ENCODE measurements at regions not wholly inside any gene's neighbourhood (a gene's known extent, or its start where the extent isn't known, plus 50 kb on each side); places are given as distances from the start of the nearest gene placed in this dataset.
"Not testable (repeated sequence)": the region's sequence is repeated elsewhere in the genome, so short reads cannot be mapped to it uniquely, and the experiment has no call there.

DNA sequence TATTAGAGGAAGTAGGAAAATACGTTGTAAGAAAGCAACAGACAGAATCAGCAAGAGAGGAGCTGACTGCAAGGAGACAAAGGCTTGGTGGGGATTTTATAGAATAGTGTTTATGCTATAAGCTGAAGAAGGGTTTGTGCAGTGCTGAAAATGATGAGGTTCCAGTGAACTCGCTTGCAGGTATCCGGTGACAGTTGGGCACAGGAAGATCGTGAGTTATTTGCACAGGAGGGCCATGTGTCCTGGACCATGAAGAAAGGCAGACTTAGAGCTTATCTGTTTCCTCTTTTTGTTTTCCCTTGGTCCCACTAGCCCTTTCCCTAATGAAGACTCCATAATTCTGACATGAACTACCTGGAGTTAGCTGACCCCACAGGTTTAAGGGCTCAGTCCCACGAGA is 61.4 kb downstream of the NXNL2 start:
- no peaks in the 10 kb centered on the region for H3K9me3 ChIP-seq (ENCODE audit: control insufficient read depth, low read length, poor library complexity, severe bottlenecking)
- no peak overlapping the region for H3K4me3 Mint-ChIP-seq
- peaks cover 5% of the 10 kb centered on the region for H3K4me1 Mint-ChIP-seq
- H3K27ac Mint-ChIP-seq: no peak overlapping the region
- no peak for DNase-seq
- H3K27me3 Mint-ChIP-seq: peaks cover 65% of the 10 kb centered on the region
- peaks cover 6% of the 10 kb centered on the region for H3K36me3 Mint-ChIP-seq (ENCODE audit: low read depth)
- no peak for ATAC-seq

DNA sequence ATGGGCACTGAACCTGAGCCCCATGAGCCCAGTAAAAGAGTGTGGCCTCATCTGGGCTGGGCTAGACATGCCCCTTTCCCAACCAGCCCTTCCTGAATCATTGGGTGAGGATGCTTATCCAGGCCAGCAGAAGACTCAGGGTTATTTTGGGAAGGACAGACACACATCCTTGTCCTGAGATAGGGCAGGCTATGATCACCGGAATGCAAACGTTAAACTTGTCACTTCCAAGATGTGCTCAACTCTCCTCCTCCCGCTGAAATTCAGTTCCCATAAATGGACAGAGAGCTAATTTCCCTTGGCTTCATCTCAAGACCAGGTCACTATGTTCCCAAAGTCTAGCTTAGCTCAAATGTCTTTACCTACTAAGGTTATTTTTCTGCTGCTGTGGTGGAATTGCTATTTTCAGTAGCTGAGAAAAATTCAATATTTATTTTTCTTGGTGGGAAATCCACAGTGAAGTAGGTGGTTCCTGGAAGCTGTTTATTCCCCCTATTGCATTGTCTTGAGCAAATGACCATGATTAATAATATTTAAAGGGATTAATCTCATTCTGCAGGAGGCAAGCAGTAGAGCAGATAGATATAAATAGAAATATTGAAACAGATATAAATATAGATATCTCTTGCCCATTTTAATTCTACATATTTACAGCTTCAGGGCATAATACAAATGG is 70.0 kb downstream of the NXNL2 start:
- no peaks in the 10 kb centered on the region for H3K9me3 ChIP-seq (ENCODE audit: control insufficient read depth, low read length, poor library complexity, severe bottlenecking)
- no peak for DNase-seq
- H3K36me3 Mint-ChIP-seq (ENCODE audit: low read depth): no peaks in the 10 kb centered on the region
- H3K27ac Mint-ChIP-seq: no peak overlapping the region
- H3K4me1 Mint-ChIP-seq: peaks cover 2% of the 10 kb centered on the region
- peaks cover 13% of the 10 kb centered on the region for H3K27me3 Mint-ChIP-seq
- no peak overlapping the region for H3K4me3 Mint-ChIP-seq
- ATAC-seq: no peak

DNA sequence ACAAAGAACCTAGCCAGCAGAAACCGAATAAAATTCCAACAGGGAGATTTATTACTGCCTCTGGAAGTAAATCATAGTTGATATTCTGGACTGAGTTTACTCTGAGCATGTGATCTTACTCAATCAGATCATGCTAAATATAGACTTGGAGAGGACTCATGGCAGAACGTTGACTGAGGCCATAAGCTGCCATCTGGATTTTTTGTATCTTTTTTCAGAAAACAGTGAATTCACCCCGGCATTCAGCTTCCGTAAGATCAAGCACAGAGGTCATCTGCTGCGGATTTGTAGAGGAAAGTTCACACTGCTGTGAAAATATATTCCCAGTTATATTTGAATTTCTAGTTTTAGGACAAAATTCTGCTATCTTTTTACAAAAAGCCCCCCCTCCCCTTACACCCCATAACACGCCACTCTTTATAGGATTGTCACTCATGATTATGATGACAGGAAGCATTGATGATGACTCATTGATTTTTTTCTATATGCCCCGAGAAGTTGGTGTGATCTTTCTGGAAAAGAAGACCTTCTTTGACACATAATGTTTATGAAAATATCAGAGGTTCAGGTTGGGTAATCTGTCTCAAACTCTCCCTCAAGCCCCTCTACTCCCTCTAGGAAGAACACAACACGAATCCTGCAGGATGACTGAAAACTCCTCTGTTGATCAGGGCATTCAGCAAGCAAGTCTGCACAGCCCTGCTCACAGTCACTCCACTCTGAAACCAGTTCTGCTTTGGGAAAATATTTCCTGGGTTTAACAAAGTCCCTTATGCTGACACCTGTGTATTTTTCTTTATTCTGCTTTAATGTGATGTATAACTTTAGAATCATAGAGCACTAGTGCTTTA is 70.8 kb downstream of the NXNL2 start:
- no peaks in the 10 kb centered on the region for H3K9me3 ChIP-seq (ENCODE audit: control insufficient read depth, low read length, poor library complexity, severe bottlenecking)
- Mint-ChIP-seq H3K27me3 (peaks cover 5% of the 10 kb centered on the region), H3K4me3 (no peak overlapping the region), H3K4me1 (no peaks in the 10 kb centered on the region), H3K27ac (no peak overlapping the region), H3K36me3 (ENCODE audit: low read depth) (no peaks in the 10 kb centered on the region)
- no peak for DNase-seq
- ATAC-seq: no peak

DNA sequence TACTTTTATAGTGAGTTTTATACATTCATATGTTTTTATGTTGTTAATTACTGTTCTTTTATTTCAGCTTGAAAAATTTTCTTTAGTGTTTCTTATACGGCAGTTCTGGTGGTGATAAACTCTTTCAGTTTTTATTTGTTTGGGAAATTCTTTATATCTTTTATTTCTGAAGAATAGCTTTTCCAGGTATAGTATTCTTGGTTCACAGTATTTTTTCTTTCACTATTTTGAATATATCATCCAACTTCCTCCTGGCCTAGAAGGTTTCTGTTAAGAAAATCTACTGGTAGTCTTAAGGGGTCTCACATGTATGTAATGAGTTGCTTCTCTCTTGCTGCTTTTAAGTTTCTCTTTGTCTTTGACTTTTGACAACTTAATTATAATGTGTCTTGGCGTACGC is 79.4 kb downstream of the NXNL2 start:
- no peaks in the 10 kb centered on the region for H3K9me3 ChIP-seq (ENCODE audit: control insufficient read depth, low read length, poor library complexity, severe bottlenecking)
- ATAC-seq: no peak
- H3K27ac Mint-ChIP-seq: no peak overlapping the region
- DNase-seq: no peak
- H3K4me3 Mint-ChIP-seq: no peak overlapping the region
- no peaks in the 10 kb centered on the region for H3K27me3 Mint-ChIP-seq
- H3K4me1 Mint-ChIP-seq: no peaks in the 10 kb centered on the region
- H3K36me3 Mint-ChIP-seq (ENCODE audit: low read depth): peaks cover 4% of the 10 kb centered on the region

DNA sequence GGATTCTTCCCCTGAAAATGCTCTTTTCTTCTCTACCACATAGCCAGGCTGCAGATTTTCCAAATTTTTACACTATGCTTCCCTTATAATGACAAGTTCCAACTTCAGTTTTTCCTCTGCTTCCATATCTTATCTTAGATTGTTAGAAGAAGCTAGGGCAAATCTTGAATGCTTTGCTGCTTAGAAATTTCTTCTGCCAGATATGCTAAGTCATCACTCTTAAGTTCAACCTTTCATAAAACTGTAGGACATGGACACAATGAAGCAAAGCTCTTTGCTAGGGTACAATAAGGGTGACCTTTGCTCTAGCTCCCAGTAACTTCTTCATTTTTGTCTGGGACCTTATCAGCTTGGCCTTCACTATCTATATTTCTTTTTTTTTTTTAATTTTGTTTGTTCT is 88.7 kb downstream of the NXNL2 start:
- H3K36me3 Mint-ChIP-seq (ENCODE audit: low read depth): peaks cover 2% of the 10 kb centered on the region
- no peak overlapping the region for H3K4me3 Mint-ChIP-seq
- ATAC-seq: no peak
- DNase-seq: no peak
- H3K9me3 ChIP-seq (ENCODE audit: control insufficient read depth, low read length, poor library complexity, severe bottlenecking): no peaks in the 10 kb centered on the region
- peaks cover 10% of the 10 kb centered on the region for H3K27me3 Mint-ChIP-seq
- no peak overlapping the region for H3K27ac Mint-ChIP-seq
- H3K4me1 Mint-ChIP-seq: no peaks in the 10 kb centered on the region

DNA sequence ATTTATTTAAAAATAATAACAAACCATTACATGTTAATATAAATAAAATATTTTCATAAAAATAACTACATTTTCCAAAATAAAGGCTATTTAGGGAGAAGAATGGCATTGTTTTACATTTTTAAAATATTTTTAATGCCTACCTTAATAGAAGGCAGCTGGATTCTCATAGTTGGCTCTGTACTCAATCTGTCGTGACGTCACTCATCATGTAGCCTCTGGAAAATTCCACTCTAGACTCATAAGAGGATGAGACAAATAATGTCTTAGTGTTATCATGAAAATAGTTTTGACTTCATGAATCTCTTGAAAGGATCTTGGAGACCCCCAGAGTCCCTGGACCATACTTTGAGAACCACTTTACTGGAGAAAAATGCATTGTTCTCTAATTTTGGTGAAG is 93.1 kb downstream of the NXNL2 start:
- no peaks in the 10 kb centered on the region for H3K9me3 ChIP-seq (ENCODE audit: control insufficient read depth, low read length, poor library complexity, severe bottlenecking)
- no peaks in the 10 kb centered on the region for H3K4me1 Mint-ChIP-seq
- no peaks in the 10 kb centered on the region for H3K27me3 Mint-ChIP-seq
- H3K4me3 Mint-ChIP-seq: no peak overlapping the region
- DNase-seq (no peak), ATAC-seq (no peak)
- H3K36me3 Mint-ChIP-seq (ENCODE audit: low read depth): no peaks in the 10 kb centered on the region
- H3K27ac Mint-ChIP-seq: no peak overlapping the region

DNA sequence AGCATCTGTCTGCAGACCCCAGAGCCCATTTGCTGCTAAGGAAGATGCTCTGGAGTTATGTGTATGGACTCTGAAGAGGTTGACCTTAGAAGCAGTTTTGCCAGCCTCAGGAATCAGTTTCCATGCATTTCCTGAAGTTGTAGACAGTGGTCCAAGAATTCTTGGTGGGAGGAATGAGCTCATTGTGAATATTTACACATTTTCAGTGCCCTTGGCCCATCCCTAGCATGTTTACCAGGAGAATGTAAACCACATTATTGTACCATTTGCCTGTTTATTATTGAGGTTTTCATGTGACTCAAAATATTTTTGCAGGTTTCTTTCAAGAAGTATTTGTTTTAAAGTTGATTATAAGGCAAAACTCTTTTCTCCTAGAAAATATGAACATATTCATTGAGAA is 93.8 kb downstream of the NXNL2 start:
- no peak overlapping the region for H3K27ac Mint-ChIP-seq
- H3K9me3 ChIP-seq (ENCODE audit: control insufficient read depth, low read length, poor library complexity, severe bottlenecking): no peaks in the 10 kb centered on the region
- no peaks in the 10 kb centered on the region for H3K4me1 Mint-ChIP-seq
- ATAC-seq (no peak), DNase-seq (no peak)
- no peak overlapping the region for H3K4me3 Mint-ChIP-seq
- H3K27me3 Mint-ChIP-seq: no peaks in the 10 kb centered on the region
- H3K36me3 Mint-ChIP-seq (ENCODE audit: low read depth): no peaks in the 10 kb centered on the region

DNA sequence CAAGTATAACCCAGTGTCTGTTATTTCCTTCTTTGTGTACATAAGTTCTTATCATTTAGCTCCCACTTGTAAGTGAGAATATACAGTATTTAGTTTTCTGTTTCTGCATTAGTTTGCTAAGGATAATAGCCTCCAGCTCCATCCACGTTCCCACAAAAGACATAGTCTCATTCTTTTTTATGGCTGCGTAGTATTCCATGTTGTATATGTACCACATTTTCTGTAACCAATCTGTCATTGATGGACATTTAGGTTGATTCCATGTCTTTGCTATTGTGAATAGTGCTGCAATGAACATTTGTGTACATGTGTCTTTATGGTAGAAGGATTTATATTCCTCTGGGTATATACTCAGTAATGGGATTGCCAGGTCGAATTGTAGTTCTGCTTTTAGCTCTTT is 95.6 kb downstream of the NXNL2 start:
- H3K9me3 ChIP-seq (ENCODE audit: control insufficient read depth, low read length, poor library complexity, severe bottlenecking); H3K27ac Mint-ChIP-seq; H3K27me3 Mint-ChIP-seq; H3K4me1 Mint-ChIP-seq; H3K36me3 Mint-ChIP-seq (ENCODE audit: low read depth); DNase-seq; ATAC-seq; H3K4me3 Mint-ChIP-seq: not testable (repeated sequence)

DNA sequence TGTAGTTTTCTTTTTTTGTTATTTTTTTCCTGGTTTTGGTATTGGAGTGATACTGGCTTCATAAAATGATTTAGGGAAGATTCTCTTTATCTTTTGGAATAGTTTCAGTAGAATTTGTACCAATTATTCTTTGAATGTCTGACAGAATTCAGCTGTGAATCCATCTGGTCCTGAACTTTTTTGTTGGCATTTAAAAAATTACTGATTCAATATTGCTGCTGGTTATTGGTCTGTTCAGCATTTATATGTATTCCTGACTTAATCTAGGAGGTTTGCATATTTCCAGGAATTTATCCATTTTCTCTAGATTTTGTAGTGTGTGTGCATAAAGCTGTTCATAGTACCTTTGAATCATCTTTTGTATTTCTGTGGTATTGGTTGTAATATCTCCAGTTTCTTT is 100.2 kb downstream of the NXNL2 start:
- no peak overlapping the region for H3K27ac Mint-ChIP-seq

DNA sequence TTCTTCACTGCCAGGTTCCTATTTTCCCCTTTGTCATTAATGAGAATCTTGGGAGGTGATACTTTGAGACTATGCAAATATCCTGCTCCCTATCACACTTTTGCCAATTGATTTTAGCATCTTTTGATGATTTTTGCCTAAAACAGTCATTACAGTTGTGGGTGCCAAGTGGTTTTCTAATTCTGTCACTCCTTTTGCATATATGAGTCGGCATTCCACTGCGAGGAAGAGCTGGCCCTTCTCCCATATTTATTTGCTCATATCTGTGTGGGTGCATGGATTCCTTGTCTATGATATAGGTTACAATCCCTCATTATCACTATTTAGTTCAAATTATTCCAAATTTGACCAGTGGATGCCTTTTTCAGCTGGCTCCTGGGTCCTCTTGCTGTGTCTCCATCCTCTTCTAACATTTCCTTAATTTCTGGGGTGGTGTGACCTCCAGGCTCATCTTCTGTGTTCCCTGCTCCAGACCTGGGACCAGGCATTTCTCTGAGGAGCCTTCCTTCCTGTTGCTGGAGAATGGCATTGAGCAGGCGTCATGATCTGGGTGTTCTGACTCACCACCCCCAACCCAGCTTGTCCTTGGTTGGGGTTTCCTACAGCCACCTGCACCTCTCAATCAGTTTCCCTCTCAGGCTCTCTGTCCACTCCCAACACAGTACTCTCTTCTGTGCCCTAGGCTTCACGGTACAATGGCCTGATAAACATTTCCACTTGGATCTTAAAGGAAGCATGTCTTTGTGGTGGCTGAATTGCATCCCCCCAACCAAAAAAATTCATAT is 106.7 kb downstream of the NXNL2 start:
- no peaks in the 10 kb centered on the region for H3K36me3 Mint-ChIP-seq (ENCODE audit: low read depth)
- no peak overlapping the region for H3K27ac Mint-ChIP-seq
- H3K27me3 Mint-ChIP-seq: peaks cover 7% of the 10 kb centered on the region
- no peak overlapping the region for H3K4me3 Mint-ChIP-seq
- H3K9me3 ChIP-seq (ENCODE audit: control insufficient read depth, low read length, poor library complexity, severe bottlenecking): no peaks in the 10 kb centered on the region
- H3K4me1 Mint-ChIP-seq: no peaks in the 10 kb centered on the region
- ATAC-seq (no peak), DNase-seq (no peak)

More for the DNA sequence above, 100.2 kb downstream of the NXNL2 start:
- H3K4me1 Mint-ChIP-seq: no peaks in the 10 kb centered on the region
- no peak overlapping the region for H3K4me3 Mint-ChIP-seq
- no peaks in the 10 kb centered on the region for H3K9me3 ChIP-seq (ENCODE audit: control insufficient read depth, low read length, poor library complexity, severe bottlenecking)
- H3K27me3 Mint-ChIP-seq: no peaks in the 10 kb centered on the region
- no peak for ATAC-seq
- no peak for DNase-seq
- H3K36me3 Mint-ChIP-seq (ENCODE audit: low read depth): no peaks in the 10 kb centered on the region

DNA sequence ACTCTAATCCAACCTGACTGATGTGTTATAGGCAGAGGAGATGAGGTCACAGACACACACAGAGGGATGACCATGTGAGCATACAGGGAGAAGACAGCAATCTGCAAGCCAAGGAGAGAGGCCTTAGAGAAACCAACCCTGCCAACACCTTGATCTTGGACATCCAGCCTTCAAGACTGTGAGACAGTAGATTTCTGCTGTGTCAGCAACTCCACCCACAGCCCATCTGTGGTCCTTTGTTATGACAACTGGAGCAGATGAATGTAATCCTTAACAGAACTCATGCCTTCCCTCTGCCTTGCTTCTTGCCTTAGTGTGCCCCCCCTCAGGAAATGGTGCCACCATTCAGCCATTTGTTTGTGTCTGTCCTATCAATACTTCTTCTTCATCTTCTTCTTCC is 107.4 kb downstream of the NXNL2 start:
- Mint-ChIP-seq H3K27me3 (peaks cover 14% of the 10 kb centered on the region), H3K4me1 (no peaks in the 10 kb centered on the region), H3K27ac (no peak overlapping the region), H3K4me3 (no peak overlapping the region), H3K36me3 (ENCODE audit: low read depth) (no peaks in the 10 kb centered on the region)
- H3K9me3 ChIP-seq (ENCODE audit: control insufficient read depth, low read length, poor library complexity, severe bottlenecking): no peaks in the 10 kb centered on the region
- no peak for DNase-seq
- no peak for ATAC-seq

DNA sequence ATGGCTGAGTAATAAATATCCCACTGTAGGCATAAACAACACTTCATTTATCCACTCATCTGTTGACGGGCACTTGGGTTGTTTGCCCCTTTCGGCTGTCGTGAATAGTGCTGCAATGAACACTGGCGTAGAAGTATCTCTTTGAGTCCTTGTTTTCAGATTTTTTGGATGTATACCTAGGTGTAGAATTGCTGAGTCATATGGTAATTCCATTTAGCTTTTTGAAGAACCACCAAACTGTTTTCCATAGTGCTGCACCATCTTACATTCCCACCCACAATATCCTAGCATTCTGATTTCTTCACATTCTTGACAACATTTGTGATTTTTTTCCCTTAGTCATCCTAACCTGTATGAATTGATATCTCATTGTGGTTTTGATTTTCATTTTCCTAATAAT is 109.0 kb downstream of the NXNL2 start:
- no peaks in the 10 kb centered on the region for H3K9me3 ChIP-seq (ENCODE audit: control insufficient read depth, low read length, poor library complexity, severe bottlenecking)
- DNase-seq: no peak
- no peak overlapping the region for H3K27ac Mint-ChIP-seq
- H3K4me3 Mint-ChIP-seq: no peak overlapping the region
- no peaks in the 10 kb centered on the region for H3K36me3 Mint-ChIP-seq (ENCODE audit: low read depth)
- no peak for ATAC-seq
- peaks cover 18% of the 10 kb centered on the region for H3K27me3 Mint-ChIP-seq
- H3K4me1 Mint-ChIP-seq: no peaks in the 10 kb centered on the region

DNA sequence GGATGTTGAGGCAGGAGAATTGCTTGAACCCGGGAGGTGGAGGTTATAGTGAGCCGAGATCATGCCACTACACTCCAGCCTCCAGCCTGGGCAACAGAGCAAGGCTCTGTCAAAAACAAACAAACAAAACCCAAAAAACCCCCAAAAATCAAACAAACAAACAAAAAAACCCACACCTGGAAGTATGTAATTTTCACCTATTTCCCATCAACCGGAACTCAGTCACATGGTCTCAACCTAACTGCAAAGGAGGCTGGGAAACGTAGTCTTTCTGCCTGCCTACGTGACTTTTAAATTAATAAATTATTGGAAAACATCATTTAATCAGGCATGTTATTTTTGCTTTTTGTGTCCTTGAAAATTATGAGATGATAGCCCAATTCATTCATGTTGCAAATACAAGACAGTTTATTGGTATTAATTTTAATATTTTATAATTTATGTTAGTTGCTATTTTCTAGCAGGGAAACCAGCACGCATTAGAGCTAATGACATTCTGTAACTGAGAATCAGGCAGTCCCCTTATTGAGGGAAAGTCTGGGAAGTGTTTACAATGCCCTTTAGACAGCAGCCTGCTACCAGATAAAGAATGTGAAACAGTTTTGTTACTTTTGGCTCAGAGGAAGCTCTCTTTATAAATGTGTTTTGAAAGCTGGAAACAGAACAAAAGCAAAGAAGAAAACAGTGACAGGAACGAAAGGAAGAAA is 110.3 kb downstream of the NXNL2 start:
- Mint-ChIP-seq H3K27ac (no peak overlapping the region), H3K4me3 (no peak overlapping the region), H3K27me3 (peaks cover 24% of the 10 kb centered on the region), H3K36me3 (ENCODE audit: low read depth) (no peaks in the 10 kb centered on the region), H3K4me1 (no peaks in the 10 kb centered on the region)
- H3K9me3 ChIP-seq (ENCODE audit: control insufficient read depth, low read length, poor library complexity, severe bottlenecking): no peaks in the 10 kb centered on the region
- no peak for DNase-seq
- ATAC-seq: no peak
